Ishikawa (cell line): ENCODE measurements at regions not wholly inside any gene's neighbourhood (a gene's known extent, or its start where the extent isn't known, plus 50 kb on each side); places are given as distances from the start of the nearest gene placed in this dataset.

Experiments
- CEBPB ChIP-seq: IDR thresholded peaks from 2 replicates; pipeline ENCODE4 v1.6.1; 2012
- CREB1 ChIP-seq: IDR thresholded peaks from 2 replicates; pipeline ENCODE4 v1.6.1; 2012; ENCODE audit warnings: low read depth
- EGR1 ChIP-seq: IDR thresholded peaks from 2 replicates; pipeline ENCODE4 v1.6.1; 2012
- EP300 ChIP-seq: IDR thresholded peaks from 2 replicates; pipeline ENCODE4 v1.6.1; 2012; ENCODE audit warnings: borderline replicate concordance
- FOXM1 ChIP-seq: IDR thresholded peaks from 2 replicates; pipeline ENCODE4 v1.6.1; 2012; ENCODE audit warnings: low read depth, borderline replicate concordance
- NFIC ChIP-seq: IDR thresholded peaks from 2 replicates; pipeline ENCODE4 v1.6.1; 2012
- RAD21 ChIP-seq: IDR thresholded peaks from 2 replicates; pipeline ENCODE4 v1.6.1; 2012; ENCODE audit warnings: low read depth
- REST ChIP-seq: IDR thresholded peaks from 2 replicates; pipeline ENCODE4 v1.6.1; 2012; ENCODE audit warnings: low read depth, mild to moderate bottlenecking
- TAF1 ChIP-seq: IDR thresholded peaks from 2 replicates; pipeline ENCODE4 v1.6.1; 2012; ENCODE audit warnings: low read depth, mild to moderate bottlenecking
- TCF12 ChIP-seq: IDR thresholded peaks from 2 replicates; pipeline ENCODE4 v1.6.1; 2012; ENCODE audit warnings: low read depth
- TEAD4 ChIP-seq: IDR thresholded peaks from 2 replicates; pipeline ENCODE4 v1.6.1; 2012
- USF1 ChIP-seq: IDR thresholded peaks from 2 replicates; pipeline ENCODE4 v1.6.1; 2012
- YY1 ChIP-seq: IDR thresholded peaks from 2 replicates; pipeline ENCODE4 v1.6.1; 2012; ENCODE audit warnings: low read depth
- ZBTB7A ChIP-seq: IDR thresholded peaks from 2 replicates; pipeline ENCODE4 v1.6.1; 2012; ENCODE audit warnings: low read depth
- TF ChIP-seq, protein P1 (sequence below): IDR thresholded peaks from 2 replicates; pipeline ENCODE4 v1.6.1; 2012

GRCh38 chr2:219856602-219857001 is 229.2 kb downstream of the SLC4A3 start:
- peak; percentile 75 for TF ChIP-seq CEBPB
- no peak for TF ChIP-seq EP300

DNA sequence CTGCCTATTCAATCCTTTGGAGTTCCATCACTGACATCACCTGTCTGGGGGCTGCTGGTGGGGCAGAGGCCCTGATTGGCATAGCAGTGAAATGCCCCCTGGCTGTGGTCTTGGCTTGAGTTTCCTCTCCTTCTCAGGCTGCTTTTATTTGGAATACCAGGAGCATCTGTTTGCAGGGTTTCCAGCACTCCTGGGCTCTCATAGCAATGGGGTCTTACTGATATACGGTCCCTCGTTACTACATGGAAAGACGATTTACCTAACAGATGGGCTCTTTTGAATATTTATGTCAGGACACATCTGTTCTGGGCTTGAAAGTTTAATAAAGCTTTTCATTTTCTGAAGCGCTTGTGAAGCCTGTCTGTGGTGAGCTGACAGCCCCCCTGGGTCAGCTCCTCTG is 230.3 kb downstream of the SLC4A3 start:
- TF ChIP-seq YY1 (no peak), EP300 (no peak), TCF12 (no peak), EGR1 (no peak), TEAD4 (no peak), NFIC (no peak), REST (no peak), FOXM1 (no peak), USF1 (no peak), TAF1 (no peak), CREB1 (no peak), CEBPB (no peak), ZBTB7A (no peak), RAD21 (no peak)
- TF ChIP-seq, protein P1, sequence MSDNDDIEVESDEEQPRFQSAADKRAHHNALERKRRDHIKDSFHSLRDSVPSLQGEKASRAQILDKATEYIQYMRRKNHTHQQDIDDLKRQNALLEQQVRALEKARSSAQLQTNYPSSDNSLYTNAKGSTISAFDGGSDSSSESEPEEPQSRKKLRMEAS = no peak

DNA sequence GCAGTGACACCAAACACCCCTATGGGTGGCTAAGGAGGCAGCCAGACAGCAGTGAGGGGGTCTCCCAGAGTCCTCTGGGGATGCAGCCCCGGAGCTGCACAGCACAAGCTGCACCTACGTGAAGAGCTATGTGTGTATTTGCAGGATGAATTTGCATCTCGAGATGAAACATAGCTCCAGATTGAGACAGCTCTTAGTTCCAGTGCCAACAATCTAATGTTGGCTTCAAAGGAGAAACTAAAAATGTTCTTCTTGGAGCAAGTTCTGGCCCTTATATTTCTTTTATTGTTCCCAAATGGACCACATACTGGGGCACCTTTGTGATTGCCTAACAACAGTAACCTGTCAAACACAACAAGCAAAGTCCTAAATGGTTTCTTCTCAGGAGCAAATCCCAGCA is 233.9 kb downstream of the SLC4A3 start:
- TF ChIP-seq EGR1 (no peak), YY1 (no peak), REST (no peak), ZBTB7A (no peak), RAD21 (no peak), USF1 (no peak), EP300 (no peak), CREB1 (no peak), TEAD4 (no peak), TAF1 (no peak), CEBPB (no peak)

- no peak for TF ChIP-seq REST
- TF ChIP-seq NFIC = no peak
- no peak for TF ChIP-seq CEBPB
- TF ChIP-seq, protein P1 = no peak
- no peak for TF ChIP-seq YY1
- no peak for TF ChIP-seq USF1
- TF ChIP-seq TEAD4 = no peak
- no peak for TF ChIP-seq CREB1
- TF ChIP-seq EP300 = no peak
- TF ChIP-seq FOXM1 = no peak
- no peak for TF ChIP-seq EGR1
- no peak for TF ChIP-seq RAD21
- TF ChIP-seq ZBTB7A = no peak
- TF ChIP-seq TCF12 = no peak
- no peak for TF ChIP-seq TAF1
Measured at GRCh38 chr2:219864154-219864553, 236.7 kb downstream of the SLC4A3 start.

DNA sequence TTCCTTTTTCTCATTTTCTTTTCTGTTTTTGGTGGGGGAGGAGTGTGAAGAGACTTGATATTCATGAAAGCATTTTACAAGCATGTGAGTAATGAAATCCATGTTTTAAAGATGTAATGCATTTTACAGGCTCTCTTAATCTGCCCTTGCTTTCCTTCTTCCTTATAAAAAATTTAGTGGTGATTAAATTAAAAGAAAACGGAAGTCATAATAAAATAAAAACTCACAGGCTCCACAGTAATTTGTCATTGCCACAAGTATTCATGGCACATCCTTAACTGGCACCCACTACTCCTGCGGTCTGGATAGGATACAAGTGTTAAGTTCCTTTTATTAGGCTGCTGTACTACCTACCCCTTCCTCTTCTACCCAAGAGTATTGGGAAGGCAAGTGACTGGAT is 241.2 kb downstream of the SLC4A3 start:
- TF ChIP-seq ZBTB7A = no peak
- no peak for TF ChIP-seq FOXM1
